Large intestine (tissue), 3 donors: ENCODE measurements at regions not wholly inside any gene's neighbourhood (a gene's known extent, or its start where the extent isn't known, plus 50 kb on each side); places are given as distances from the start of the nearest gene placed in this dataset.

Experiments used
- DNase-seq, 2 donors: peaks; one replicate each; pipeline versions ENCODE4 v3.0.0 to v3.0.0-alpha.2; 2013
- H3K27ac ChIP-seq: one replicate; pipeline ENCODE4 v1.5.1; 2013; ENCODE audit warnings: low read length
- H3K27me3 ChIP-seq: 2 replicates; pipeline ENCODE4 v1.6.1; 2013; ENCODE audit warnings: low read length; ENCODE audit not compliant: control insufficient read depth, insufficient read depth
- H3K36me3 ChIP-seq: 2 replicates; pipeline ENCODE4 v1.6.1; 2013; ENCODE audit warnings: low read length; ENCODE audit not compliant: control insufficient read depth, insufficient read depth
- H3K4me1 ChIP-seq: one replicate; pipeline ENCODE4 v1.6.1; 2013; ENCODE audit warnings: low read length; ENCODE audit not compliant: control insufficient read depth, insufficient read depth
- H3K4me3 ChIP-seq: one replicate; pipeline ENCODE4 v1.5.1; 2013; ENCODE audit warnings: low read length
- H3K9me3 ChIP-seq: one replicate; pipeline ENCODE4 v1.6.1; 2013; ENCODE audit warnings: mild to moderate bottlenecking, low read depth, low read length, moderate library complexity; ENCODE audit not compliant: control insufficient read depth
- WGBS: methylation state at CpG from one replicate; pipeline ENCODE4 v1.1.5; 2013; ENCODE audit warnings: low lambda C conversion rate; ENCODE audit not compliant: insufficient coverage; 5-methylcytosine and 5-hydroxymethylcytosine counted together

GRCh38 chr14:65223636-65224035 lies 121.3 kb upstream of the MAX start:
- H3K36me3 ChIP-seq = no peaks in the 10 kb centered on the region
- peaks cover 46% of the 10 kb centered on the region for H3K4me1 ChIP-seq
- WGBS = no CpG with 5 or more reads among the region's 5 CpGs
- no peak overlapping the region for H3K27ac ChIP-seq
- DNase-seq = no peak
- no peaks in the 10 kb centered on the region for H3K9me3 ChIP-seq
- no peak overlapping the region for H3K4me3 ChIP-seq
- no peaks in the 10 kb centered on the region for H3K27me3 ChIP-seq

- no peaks in the 10 kb centered on the region for H3K9me3 ChIP-seq
These were observed 122.5 kb upstream of the MAX start for GRCh38 chr14:65224799-65225198.

GRCh38 chr14:65225299-65226159 lies 123.2 kb upstream of the MAX start:
- Histone ChIP-seq H3K27me3 (no peaks in the 10 kb centered on the region), H3K36me3 (no peaks in the 10 kb centered on the region), H3K4me3 (no peak overlapping the region), H3K27ac (peak overlapping the region; percentile 90), H3K4me1 (peaks cover 54% of the 10 kb centered on the region), H3K9me3 (no peaks in the 10 kb centered on the region)
- DNase-seq = peak in 1 of 2 donors; percentile 24
- WGBS = 60% methylated on average over 1 of the region's 9 CpGs

More at GRCh38 chr14:65224799-65225198, 122.5 kb upstream of the MAX start:
- Histone ChIP-seq H3K36me3 (no peaks in the 10 kb centered on the region), H3K4me3 (no peak overlapping the region), H3K4me1 (peaks cover 51% of the 10 kb centered on the region), H3K27me3 (no peaks in the 10 kb centered on the region), H3K27ac (peak overlapping the region; percentile 90)
- peak in 1 of 2 donors; percentile 27 for DNase-seq
- WGBS = no CpG with 5 or more reads among the region's 1 CpG

- DNase-seq = peak; percentile 86 to 94
- peak overlapping the region; percentile 90 for H3K27ac ChIP-seq
- peaks cover 67% of the 10 kb centered on the region for H3K4me1 ChIP-seq
These were observed 124.7 kb upstream of the MAX start for GRCh38 chr14:65226824-65227604.

GRCh38 chr14:65228436-65228835 lies 126.1 kb upstream of the MAX start:
- Histone ChIP-seq H3K4me1 (peaks cover 60% of the 10 kb centered on the region), H3K36me3 (no peaks in the 10 kb centered on the region), H3K27ac (peak overlapping the region; percentile 90), H3K9me3 (no peaks in the 10 kb centered on the region), H3K27me3 (no peaks in the 10 kb centered on the region), H3K4me3 (no peak overlapping the region)
- DNase-seq = no peak
- WGBS = no CpG with 5 or more reads among the region's 2 CpGs

More at GRCh38 chr14:65226824-65227604, 124.7 kb upstream of the MAX start:
- H3K9me3 ChIP-seq = no peaks in the 10 kb centered on the region
- no peak overlapping the region for H3K4me3 ChIP-seq
- no peaks in the 10 kb centered on the region for H3K27me3 ChIP-seq
- no peaks in the 10 kb centered on the region for H3K36me3 ChIP-seq
- WGBS = no CpG with 5 or more reads among the region's 7 CpGs

GRCh38 chr14:65228956-65229747 lies 126.8 kb upstream of the MAX start:
- WGBS = 90% methylated on average over 4 of the region's 8 CpGs
- Histone ChIP-seq H3K36me3 (no peaks in the 10 kb centered on the region), H3K27ac (peak overlapping the region; percentile 90), H3K4me3 (peak overlapping the region; percentile 19), H3K9me3 (no peaks in the 10 kb centered on the region), H3K4me1 (peaks cover 60% of the 10 kb centered on the region), H3K27me3 (no peaks in the 10 kb centered on the region)
- DNase-seq = no peak

- H3K36me3 ChIP-seq = no peaks in the 10 kb centered on the region
- peak; percentile 39 to 85 for DNase-seq
These were observed 127.7 kb upstream of the MAX start for GRCh38 chr14:65229748-65230728.

GRCh38 chr14:65231286-65231980 lies 129.1 kb upstream of the MAX start:
- Histone ChIP-seq H3K27ac (peak overlapping the region; percentile 75), H3K9me3 (no peaks in the 10 kb centered on the region), H3K36me3 (no peaks in the 10 kb centered on the region), H3K27me3 (no peaks in the 10 kb centered on the region), H3K4me3 (no peak overlapping the region), H3K4me1 (peaks cover 42% of the 10 kb centered on the region)
- 25% methylated on average over 4 of the region's 6 CpGs for WGBS
- DNase-seq = peak in 1 of 2 donors; percentile 72

More at GRCh38 chr14:65229748-65230728, 127.7 kb upstream of the MAX start:
- Histone ChIP-seq H3K9me3 (no peaks in the 10 kb centered on the region), H3K4me1 (peaks cover 55% of the 10 kb centered on the region), H3K27me3 (no peaks in the 10 kb centered on the region), H3K27ac (peak overlapping the region; percentile 75), H3K4me3 (peak overlapping the region; percentile 19)
- WGBS = no CpG with 5 or more reads among the region's 28 CpGs
